B cell (primary cell): ENCODE measurements at regions not wholly inside any gene's neighbourhood (a gene's known extent, or its start where the extent isn't known, plus 50 kb on each side); places are given as distances from the start of the nearest gene placed in this dataset.

Experiments used
- ATAC-seq: fragments of 200-7000 bp; cut with Tn5 transposase; one replicate; pipeline ENCODE4 v1.10.0; 2021; ENCODE audit warnings: low read depth, mild to moderate bottlenecking, moderate number of reproducible peaks, moderate library complexity
- CTCF ChIA-PET: fragments of 350-600 bp; sonication (Branson Sonifier 250); formaldehyde crosslinking; loops from one replicate; lab custom pipeline; 2021; ENCODE audit warnings: antibody characterized with exemption, inconsistent platforms; lab: Charles Lee
- POLR2A ChIA-PET: fragments of 350-600 bp; sonication (Branson Sonifier 250); formaldehyde crosslinking; loops from one replicate; lab custom pipeline; 2021; ENCODE audit warnings: antibody characterized with exemption; lab: Charles Lee
- DNase-seq: peaks from one replicate; pipeline ENCODE4 v3.0.0; 2013
- H2AFZ ChIP-seq: 2 replicates; pipeline ENCODE4 v1.6.1; 2012; ENCODE audit warnings: mild to moderate bottlenecking, low read depth, low read length; ENCODE audit not compliant: insufficient read depth, poor library complexity, severe bottlenecking
- H3K27ac ChIP-seq, 2 donors: 1 replicate in 1 of 2; 2 replicates in 1 of 2; pipeline ENCODE4 v1.5.1; 2012 to 2013; ENCODE audit warnings: low read length in 2 of 2, mild to moderate bottlenecking in 2 of 2, moderate library complexity in 1 of 2
- H3K27me3 ChIP-seq, 4 experiments: fragments of 200-600 bp in 1 of 4; sonication (generic) in 1 of 4; replicated peaks in 1 of 4; 1 replicate in 2 of 4; 2 replicates in 2 of 4; pipeline versions ENCODE4 v1.6.1 to v1.7.0; 2013 to 2016; ENCODE audit warnings: low read length in 3 of 4, mild to moderate bottlenecking in 2 of 4, mixed read lengths in 1 of 4, moderate library complexity in 1 of 4; ENCODE audit not compliant: insufficient read depth in 4 of 4, control insufficient read depth in 3 of 4; ENCODE audit errors: control extremely low read depth in 1 of 4
- H3K36me3 ChIP-seq, 2 experiments: replicated peaks in 1 of 2; 1 replicate in 1 of 2; 2 replicates in 1 of 2; pipeline versions ENCODE4 v1.6.1 to v1.7.1; 2013; ENCODE audit warnings: low read length in 1 of 2; ENCODE audit not compliant: insufficient read depth in 2 of 2, control insufficient read depth in 1 of 2; ENCODE audit errors: control extremely low read depth in 1 of 2, extremely low read depth in 1 of 2
- H3K4me1 ChIP-seq, 2 donors: fragments of 200-600 bp in 1 of 2; sonication (generic) in 1 of 2; 1 replicate in 1 of 2; 2 replicates in 1 of 2; pipeline versions ENCODE4 v1.5.1 to v1.6.1; 2013 to 2017; ENCODE audit warnings: low read length in 2 of 2; ENCODE audit not compliant: control insufficient read depth in 2 of 2, insufficient read depth in 2 of 2
- H3K4me2 ChIP-seq: replicated peaks from 2 replicates; pipeline ENCODE3; 2012; ENCODE audit warnings: mild to moderate bottlenecking, low read depth, low read length; ENCODE audit not compliant: poor library complexity, severe bottlenecking
- H3K4me3 ChIP-seq, 5 experiments: fragments of 200-600 bp in 1 of 5; sonication (generic) in 1 of 5; 1 replicate in 3 of 5; 2 replicates in 2 of 5; pipeline versions ENCODE4 v1.5.1 to v1.7.0; 2011 to 2016; ENCODE audit warnings: low read length in 4 of 5, mild to moderate bottlenecking in 4 of 5, low read depth in 2 of 5, control low read depth in 1 of 5, moderate library complexity in 1 of 5; ENCODE audit not compliant: insufficient read depth in 1 of 5; ENCODE audit errors: control extremely low read depth in 1 of 5, extremely low read depth in 1 of 5
- H3K79me2 ChIP-seq: fragments of 200-600 bp; sonication (generic); one replicate; pipeline ENCODE4 v1.6.0; 2016; ENCODE audit warnings: low read length; ENCODE audit not compliant: control insufficient read depth, insufficient read depth
- H3K9ac ChIP-seq: fragments of 200-600 bp; sonication (generic); 2 replicates; pipeline ENCODE4 v1.6.1; 2017; ENCODE audit warnings: mild to moderate bottlenecking, low read length, moderate library complexity
- H3K9me3 ChIP-seq, 3 donors: one replicate each; pipeline versions ENCODE4 v1.6.1 to v1.7.1; 2013; ENCODE audit warnings: low read length in 2 of 3; ENCODE audit not compliant: control insufficient read depth in 2 of 3, insufficient read depth in 1 of 3; ENCODE audit errors: control extremely low read depth in 1 of 3
- H4K20me1 ChIP-seq: 2 replicates; pipeline ENCODE4 v1.6.0; 2012; ENCODE audit warnings: mild to moderate bottlenecking, low read length; ENCODE audit not compliant: insufficient read depth, control insufficient read depth, poor library complexity, severe bottlenecking
- H3K27ac Mint-ChIP-seq: one replicate; pipeline ENCODE4 v1.8.0; 2021; ENCODE audit warnings: mixed read lengths
- H3K27me3 Mint-ChIP-seq: one replicate; pipeline ENCODE4 v1.8.0; 2021; ENCODE audit warnings: mixed read lengths
- H3K4me1 Mint-ChIP-seq: one replicate; pipeline ENCODE4 v1.8.0; 2021; ENCODE audit warnings: mixed read lengths
- H3K4me3 Mint-ChIP-seq: one replicate; pipeline ENCODE4 v1.8.0; 2021; ENCODE audit warnings: mixed read lengths
- H3K9me3 Mint-ChIP-seq: one replicate; pipeline ENCODE4 v1.8.0; 2022; ENCODE audit warnings: mixed read lengths; ENCODE audit not compliant: insufficient read depth
- CTCF ChIP-seq: fragments of 200-600 bp; IDR thresholded peaks from one replicate; pipeline ENCODE4 v1.8.0; 2022; ENCODE audit warnings: antibody characterized with exemption, mild to moderate bottlenecking
- EZH2 ChIP-seq: IDR thresholded peaks from 2 replicates; pipeline ENCODE4 v1.6.1; 2012; ENCODE audit warnings: borderline replicate concordance, low read depth, mild to moderate bottlenecking, moderate library complexity, low read length; ENCODE audit not compliant: insufficient read depth, poor library complexity, severe bottlenecking
- WGBS: methylation state at CpG from one replicate; pipeline ENCODE4 v1.1.5; 2013; ENCODE audit warnings: missing lambda C conversion rate; ENCODE audit not compliant: insufficient coverage; 5-methylcytosine and 5-hydroxymethylcytosine counted together
- intact Hi-C: fragments of 100-400 bp; cut with micrococcal nuclease; formaldehyde crosslinking; loops from one replicate; pipeline ENCODE4 v1.10.0; 2022

GRCh38 chr4:11287055-11287454, 141.6 kb downstream of the HS3ST1 start:
- Histone ChIP-seq H3K4me3 (no peak overlapping the region), H3K79me2 (no peaks in the 10 kb centered on the region), H3K27ac (peak overlapping the region; percentile 37 to 72), H3K9ac (peak overlapping the region; percentile 30), H2AFZ (peak overlapping the region; percentile 53), H3K9me3 (peaks cover 0 to 12% (median 10%) of the 10 kb centered on the region in 3 donors), H3K4me1 (peaks cover 14% of the 10 kb centered on the region in 2 donors), H4K20me1 (no peaks in the 10 kb centered on the region), H3K36me3 (no peaks in the 10 kb centered on the region), H3K4me2 (peak overlapping the region; percentile 62), H3K27me3 (no peaks in the 10 kb centered on the region)
- no peak for ATAC-seq
- TF ChIP-seq EZH2 (no peak), CTCF (no peak)
- no peaks in the 10 kb centered on the region for H3K27me3 Mint-ChIP-seq
- peaks cover 16% of the 10 kb centered on the region for H3K4me1 Mint-ChIP-seq
- H3K4me3 Mint-ChIP-seq, result peak overlapping the region; percentile 35
- ChIA-PET CTCF (no interaction called here), POLR2A (no interaction called here)
- H3K9me3 Mint-ChIP-seq, result peaks cover 12% of the 10 kb centered on the region
- intact Hi-C loops, result no loop called here
- DNase-seq, result no peak
- 90% methylated on average over 2 of the region's 2 CpGs for WGBS
- H3K27ac Mint-ChIP-seq, result peak overlapping the region; percentile 84

GRCh38 chr4:11286533-11286932, 142.2 kb downstream of the HS3ST1 start:
- Histone ChIP-seq H3K9ac (peak overlapping the region; percentile 30), H3K4me2 (peak overlapping the region; percentile 62), H3K4me3 (peak overlapping the region in 2 of 5 experiments; percentile 0 to 9), H3K4me1 (peaks cover 14% of the 10 kb centered on the region in 2 donors), H3K27me3 (no peaks in the 10 kb centered on the region), H3K36me3 (no peaks in the 10 kb centered on the region), H3K79me2 (no peaks in the 10 kb centered on the region), H2AFZ (peak overlapping the region; percentile 53), H4K20me1 (no peaks in the 10 kb centered on the region), H3K9me3 (peaks cover 0 to 12% (median 10%) of the 10 kb centered on the region in 3 donors), H3K27ac (peak overlapping the region; percentile 37 to 72)
- ATAC-seq, result peak; percentile 76
- H3K27ac Mint-ChIP-seq, result peak overlapping the region; percentile 84
- CTCF ChIA-PET, result no interaction called here
- H3K4me3 Mint-ChIP-seq, result peak overlapping the region; percentile 60
- no peak for TF ChIP-seq EZH2
- no peak for TF ChIP-seq CTCF
- peak; percentile 62 for DNase-seq
- no CpG with 5 or more reads among the region's 2 CpGs for WGBS
- no peaks in the 10 kb centered on the region for H3K27me3 Mint-ChIP-seq
- POLR2A ChIA-PET, result no interaction called here
- intact Hi-C loops, result loop anchor here (1.0 kb wide), 1 partner anchor 143 kb away; no protein-coding TSS in a partner anchor
- H3K9me3 Mint-ChIP-seq, result peaks cover 12% of the 10 kb centered on the region
- H3K4me1 Mint-ChIP-seq, result peaks cover 16% of the 10 kb centered on the region
